Panc1 (cell line): ENCODE measurements at regions not wholly inside any gene's neighbourhood (a gene's known extent, or its start where the extent isn't known, plus 50 kb on each side); places are given as distances from the start of the nearest gene placed in this dataset.

Experiments
- SIN3A ChIP-seq: IDR thresholded peaks from 2 replicates; pipeline ENCODE4 v1.6.1; 2012; ENCODE audit warnings: low read depth, mild to moderate bottlenecking, low read length, moderate library complexity, borderline replicate concordance; ENCODE audit not compliant: insufficient read depth
- TF ChIP-seq, protein P1 (sequence below): fragments of 450-650 bp; IDR thresholded peaks from 2 replicates; pipeline ENCODE4 v1.5.1; 2017; ENCODE audit warnings: mild to moderate bottlenecking

DNA sequence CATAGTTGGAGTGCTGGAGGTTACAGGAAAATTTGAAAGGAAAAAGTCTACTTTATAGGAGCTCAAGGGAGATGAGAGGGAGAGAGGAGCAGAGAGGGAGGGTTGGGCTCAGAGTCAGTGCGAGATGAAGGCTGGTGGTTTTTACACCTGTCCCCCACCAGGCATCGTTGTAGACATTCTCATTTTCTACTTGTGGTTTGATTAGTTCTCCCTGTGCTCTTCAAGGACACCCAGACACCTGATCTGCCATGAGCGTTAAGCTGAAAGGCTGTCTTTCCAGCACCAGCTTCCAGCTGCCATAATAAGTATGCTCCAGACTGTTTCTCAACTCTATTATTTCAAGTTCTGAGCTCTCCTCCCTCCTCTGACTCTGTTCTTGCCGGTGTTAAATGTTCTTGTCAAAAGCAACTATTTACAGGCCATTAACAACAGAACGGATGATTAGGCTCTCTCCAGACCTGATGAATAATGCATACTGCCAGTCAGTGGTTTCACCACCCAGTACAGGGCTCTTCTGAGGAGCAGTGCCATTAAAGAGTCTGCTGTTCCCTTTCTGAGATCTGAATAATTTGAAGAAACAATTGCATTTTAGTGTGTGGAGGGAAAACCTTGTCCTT, 514.6 kb upstream of the MCTP2 start:
- TF ChIP-seq, protein P1, sequence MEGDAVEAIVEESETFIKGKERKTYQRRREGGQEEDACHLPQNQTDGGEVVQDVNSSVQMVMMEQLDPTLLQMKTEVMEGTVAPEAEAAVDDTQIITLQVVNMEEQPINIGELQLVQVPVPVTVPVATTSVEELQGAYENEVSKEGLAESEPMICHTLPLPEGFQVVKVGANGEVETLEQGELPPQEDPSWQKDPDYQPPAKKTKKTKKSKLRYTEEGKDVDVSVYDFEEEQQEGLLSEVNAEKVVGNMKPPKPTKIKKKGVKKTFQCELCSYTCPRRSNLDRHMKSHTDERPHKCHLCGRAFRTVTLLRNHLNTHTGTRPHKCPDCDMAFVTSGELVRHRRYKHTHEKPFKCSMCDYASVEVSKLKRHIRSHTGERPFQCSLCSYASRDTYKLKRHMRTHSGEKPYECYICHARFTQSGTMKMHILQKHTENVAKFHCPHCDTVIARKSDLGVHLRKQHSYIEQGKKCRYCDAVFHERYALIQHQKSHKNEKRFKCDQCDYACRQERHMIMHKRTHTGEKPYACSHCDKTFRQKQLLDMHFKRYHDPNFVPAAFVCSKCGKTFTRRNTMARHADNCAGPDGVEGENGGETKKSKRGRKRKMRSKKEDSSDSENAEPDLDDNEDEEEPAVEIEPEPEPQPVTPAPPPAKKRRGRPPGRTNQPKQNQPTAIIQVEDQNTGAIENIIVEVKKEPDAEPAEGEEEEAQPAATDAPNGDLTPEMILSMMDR, result no peak
- TF ChIP-seq SIN3A, result no peak
